ENCODE measurements at regions not wholly inside any gene's neighbourhood (a gene's known extent, or its start where the extent isn't known, plus 50 kb on each side); places are given as distances from the start of the nearest gene placed in this dataset.

- Histone ChIP-seq H3K4me3 (ENCODE audit: low read length) (no peak overlapping the region), H3K79me2 (replicated peaks; ENCODE audit: insufficient read depth, low read length) (no peaks in the 10 kb centered on the region), H2AFZ (ENCODE audit: low read depth, low read length) (no peak overlapping the region), H3K36me3 (ENCODE audit: insufficient read depth, low read length) (no peaks in the 10 kb centered on the region), H3K9ac (ENCODE audit: low read length) (no peak overlapping the region), H3K27me3 (ENCODE audit: insufficient read depth, low read depth, low read length) (no peaks in the 10 kb centered on the region), H3F3A (ENCODE audit: insufficient read depth, low read length, poor library complexity, severe bottlenecking) (no peaks in the 10 kb centered on the region), H3K4me2 (ENCODE audit: low read length) (no peak overlapping the region), H3K27ac (ENCODE audit: low read length) (no peak overlapping the region), H4K20me1 (ENCODE audit: insufficient read depth) (no peaks in the 10 kb centered on the region), H3K9me2 (ENCODE audit: insufficient read depth, low read length) (no peaks in the 10 kb centered on the region), H3K9me3 (ENCODE audit: low read length) (no peaks in the 10 kb centered on the region)
- TF ChIP-seq EP300 (conservative IDR thresholded peaks at IDR 0.05; ENCODE audit: poor library complexity, severe bottlenecking): no peak
Observed at GRCh38 chr10:32121648-32122047, 65.4 kb upstream of the KIF5B start.

- no peaks in the 10 kb centered on the region for H3K9me2 ChIP-seq (ENCODE audit: insufficient read depth, low read length)
- H3K79me2 ChIP-seq (replicated peaks; ENCODE audit: insufficient read depth, low read length): no peaks in the 10 kb centered on the region
- no peak overlapping the region for H3K27ac ChIP-seq (ENCODE audit: low read length)
- H3K36me3 ChIP-seq (ENCODE audit: insufficient read depth, low read length): no peaks in the 10 kb centered on the region
- H3K4me3 ChIP-seq (ENCODE audit: low read length): no peak overlapping the region
- no peak overlapping the region for H3K9ac ChIP-seq (ENCODE audit: low read length)
- H3K9me3 ChIP-seq (ENCODE audit: low read length): no peaks in the 10 kb centered on the region
- H3F3A ChIP-seq (ENCODE audit: insufficient read depth, low read length, poor library complexity, severe bottlenecking): no peaks in the 10 kb centered on the region
- no peak overlapping the region for H2AFZ ChIP-seq (ENCODE audit: low read depth, low read length)
- H4K20me1 ChIP-seq (ENCODE audit: insufficient read depth): no peaks in the 10 kb centered on the region
- TF ChIP-seq REST (IDR thresholded peaks at IDR 0.05; ENCODE audit: borderline replicate concordance): no peak
- TF ChIP-seq SMC3 (conservative IDR thresholded peaks at IDR 0.05; ENCODE audit: poor library complexity): no peak
- no peak for TF ChIP-seq EZH2 (IDR thresholded peaks at IDR 0.05; ENCODE audit: borderline replicate concordance, insufficient read depth, low read length, poor library complexity, severe bottlenecking)
- TF ChIP-seq TAF1 (IDR thresholded peaks at IDR 0.05; ENCODE audit: low read depth): no peak
- no peaks in the 10 kb centered on the region for H3K27me3 ChIP-seq (ENCODE audit: insufficient read depth, low read depth, low read length)
- no peak overlapping the region for H3K4me2 ChIP-seq (ENCODE audit: low read length)
Observed at GRCh38 chr10:32120147-32120546, 63.9 kb upstream of the KIF5B start.

GRCh38 chr10:32114508-32114907, 58.3 kb upstream of the KIF5B start:
- Histone ChIP-seq H3K79me2 (replicated peaks; ENCODE audit: insufficient read depth, low read length) (no peaks in the 10 kb centered on the region), H3K36me3 (ENCODE audit: insufficient read depth, low read length) (no peaks in the 10 kb centered on the region), H3F3A (ENCODE audit: insufficient read depth, low read length, poor library complexity, severe bottlenecking) (no peaks in the 10 kb centered on the region), H3K4me2 (ENCODE audit: low read length) (no peak overlapping the region), H3K4me3 (ENCODE audit: low read length) (no peak overlapping the region), H3K9me2 (ENCODE audit: insufficient read depth, low read length) (no peaks in the 10 kb centered on the region), H3K27ac (ENCODE audit: low read length) (no peak overlapping the region), H3K27me3 (ENCODE audit: insufficient read depth, low read depth, low read length) (no peaks in the 10 kb centered on the region), H2AFZ (ENCODE audit: low read depth, low read length) (no peak overlapping the region), H3K9me3 (ENCODE audit: low read length) (no peaks in the 10 kb centered on the region), H4K20me1 (ENCODE audit: insufficient read depth) (no peaks in the 10 kb centered on the region), H3K9ac (ENCODE audit: low read length) (no peak overlapping the region)
- no peak for TF ChIP-seq SMC3 (conservative IDR thresholded peaks at IDR 0.05; ENCODE audit: poor library complexity)
- no peak for TF ChIP-seq TAF1 (IDR thresholded peaks at IDR 0.05; ENCODE audit: low read depth)
- no peak for TF ChIP-seq EP300 (conservative IDR thresholded peaks at IDR 0.05; ENCODE audit: poor library complexity, severe bottlenecking)
- no peak for TF ChIP-seq MXI1 (conservative IDR thresholded peaks at IDR 0.05; ENCODE audit: poor library complexity, severe bottlenecking)
- no peak for TF ChIP-seq EZH2 (IDR thresholded peaks at IDR 0.05; ENCODE audit: borderline replicate concordance, insufficient read depth, low read length, poor library complexity, severe bottlenecking)
